ENCODE measurements at regions not wholly inside any gene's neighbourhood (a gene's known extent, or its start where the extent isn't known, plus 50 kb on each side); places are given as distances from the start of the nearest gene placed in this dataset.

DNA sequence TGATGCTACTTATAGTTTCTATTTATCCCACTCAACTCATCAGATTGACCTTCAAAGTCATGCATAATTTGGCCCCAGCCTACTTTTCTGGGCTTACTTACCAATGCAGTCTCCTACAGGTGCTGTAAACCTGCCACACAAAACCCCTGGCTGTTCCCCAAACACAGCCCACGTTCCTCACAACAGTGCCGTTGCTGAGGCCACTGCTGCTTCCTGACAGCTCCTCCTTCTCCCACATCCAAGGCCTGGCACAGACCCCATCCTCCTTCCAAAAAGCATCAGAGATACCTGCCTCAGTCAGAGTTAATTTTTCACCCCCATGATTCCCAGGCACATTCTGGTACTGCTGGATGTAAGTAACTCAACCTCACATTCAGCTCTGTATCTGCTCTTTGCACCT, 68.1 kb upstream of the SIMC1 start:
- no peak for ATAC-seq
- no peak for TF ChIP-seq SNAI2 (CRISPR knock-in tag; IDR thresholded peaks at IDR 0.05)

GRCh38 chr5:176171171-176171760, 67.0 kb upstream of the SIMC1 start:
- TF ChIP-seq ZNF565 (CRISPR knock-in tag; conservative IDR thresholded peaks at IDR 0.05; ENCODE audit: low read depth): no peak
- TF ChIP-seq, protein P1, sequence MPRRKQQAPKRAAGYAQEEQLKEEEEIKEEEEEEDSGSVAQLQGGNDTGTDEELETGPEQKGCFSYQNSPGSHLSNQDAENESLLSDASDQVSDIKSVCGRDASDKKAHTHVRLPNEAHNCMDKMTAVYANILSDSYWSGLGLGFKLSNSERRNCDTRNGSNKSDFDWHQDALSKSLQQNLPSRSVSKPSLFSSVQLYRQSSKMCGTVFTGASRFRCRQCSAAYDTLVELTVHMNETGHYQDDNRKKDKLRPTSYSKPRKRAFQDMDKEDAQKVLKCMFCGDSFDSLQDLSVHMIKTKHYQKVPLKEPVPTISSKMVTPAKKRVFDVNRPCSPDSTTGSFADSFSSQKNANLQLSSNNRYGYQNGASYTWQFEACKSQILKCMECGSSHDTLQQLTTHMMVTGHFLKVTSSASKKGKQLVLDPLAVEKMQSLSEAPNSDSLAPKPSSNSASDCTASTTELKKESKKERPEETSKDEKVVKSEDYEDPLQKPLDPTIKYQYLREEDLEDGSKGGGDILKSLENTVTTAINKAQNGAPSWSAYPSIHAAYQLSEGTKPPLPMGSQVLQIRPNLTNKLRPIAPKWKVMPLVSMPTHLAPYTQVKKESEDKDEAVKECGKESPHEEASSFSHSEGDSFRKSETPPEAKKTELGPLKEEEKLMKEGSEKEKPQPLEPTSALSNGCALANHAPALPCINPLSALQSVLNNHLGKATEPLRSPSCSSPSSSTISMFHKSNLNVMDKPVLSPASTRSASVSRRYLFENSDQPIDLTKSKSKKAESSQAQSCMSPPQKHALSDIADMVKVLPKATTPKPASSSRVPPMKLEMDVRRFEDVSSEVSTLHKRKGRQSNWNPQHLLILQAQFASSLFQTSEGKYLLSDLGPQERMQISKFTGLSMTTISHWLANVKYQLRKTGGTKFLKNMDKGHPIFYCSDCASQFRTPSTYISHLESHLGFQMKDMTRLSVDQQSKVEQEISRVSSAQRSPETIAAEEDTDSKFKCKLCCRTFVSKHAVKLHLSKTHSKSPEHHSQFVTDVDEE (CRISPR knock-in tag; IDR thresholded peaks at IDR 0.05): no peak
- TF ChIP-seq, protein P2, sequence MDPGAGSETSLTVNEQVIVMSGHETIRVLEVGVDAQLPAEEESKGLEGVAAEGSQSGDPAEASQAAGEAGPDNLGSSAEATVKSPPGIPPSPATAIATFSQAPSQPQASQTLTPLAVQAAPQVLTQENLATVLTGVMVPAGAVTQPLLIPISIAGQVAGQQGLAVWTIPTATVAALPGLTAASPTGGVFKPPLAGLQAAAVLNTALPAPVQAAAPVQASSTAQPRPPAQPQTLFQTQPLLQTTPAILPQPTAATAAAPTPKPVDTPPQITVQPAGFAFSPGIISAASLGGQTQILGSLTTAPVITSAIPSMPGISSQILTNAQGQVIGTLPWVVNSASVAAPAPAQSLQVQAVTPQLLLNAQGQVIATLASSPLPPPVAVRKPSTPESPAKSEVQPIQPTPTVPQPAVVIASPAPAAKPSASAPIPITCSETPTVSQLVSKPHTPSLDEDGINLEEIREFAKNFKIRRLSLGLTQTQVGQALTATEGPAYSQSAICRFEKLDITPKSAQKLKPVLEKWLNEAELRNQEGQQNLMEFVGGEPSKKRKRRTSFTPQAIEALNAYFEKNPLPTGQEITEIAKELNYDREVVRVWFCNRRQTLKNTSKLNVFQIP (CRISPR knock-in tag; IDR thresholded peaks at IDR 0.05; ENCODE audit: borderline replicate concordance, low read depth): no peak
- TF ChIP-seq ISL1 (CRISPR knock-in tag; IDR thresholded peaks at IDR 0.05): no peak
- no peak for TF ChIP-seq GLIS3 (CRISPR knock-in tag; IDR thresholded peaks at IDR 0.05)
- TF ChIP-seq TCF4 (CRISPR knock-in tag; IDR thresholded peaks at IDR 0.05; ENCODE audit: borderline replicate concordance): no peak
- no peak for TF ChIP-seq ZFP3 (CRISPR knock-in tag; IDR thresholded peaks at IDR 0.05)
- no peak for TF ChIP-seq ZNF70 (CRISPR knock-in tag; IDR thresholded peaks at IDR 0.05)
- ATAC-seq: no peak

DNA sequence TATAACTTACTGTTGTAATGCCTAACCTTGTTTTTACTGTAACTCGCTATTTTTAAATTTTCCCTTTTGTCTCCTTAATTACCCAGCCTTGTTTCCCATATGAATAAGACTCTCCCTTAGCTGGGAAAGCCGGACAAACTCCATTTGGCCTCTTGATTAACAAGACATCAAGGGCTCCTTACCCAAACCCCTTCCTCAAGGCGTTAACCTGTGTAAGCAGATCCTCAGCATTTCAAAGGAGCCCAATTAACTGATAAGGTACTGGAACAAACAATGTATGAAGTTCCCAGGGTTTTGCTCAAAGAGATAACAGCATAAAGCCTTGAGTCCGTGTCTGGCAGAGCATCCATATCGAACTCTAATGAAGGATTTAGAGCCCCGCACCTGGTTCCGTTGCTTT, 66.0 kb upstream of the SIMC1 start:
- no peak for TF ChIP-seq PPARA (CRISPR knock-in tag; IDR thresholded peaks at IDR 0.05; ENCODE audit: borderline replicate concordance)
- no peak for TF ChIP-seq CSDC2 (CRISPR knock-in tag; IDR thresholded peaks at IDR 0.05)
- no peak for TF ChIP-seq ISL1 (CRISPR knock-in tag; IDR thresholded peaks at IDR 0.05)
- TF ChIP-seq, protein P2 (CRISPR knock-in tag; IDR thresholded peaks at IDR 0.05; ENCODE audit: borderline replicate concordance, low read depth): no peak
- TF ChIP-seq SNAI2 (CRISPR knock-in tag; IDR thresholded peaks at IDR 0.05): no peak
- TF ChIP-seq, protein P3, sequence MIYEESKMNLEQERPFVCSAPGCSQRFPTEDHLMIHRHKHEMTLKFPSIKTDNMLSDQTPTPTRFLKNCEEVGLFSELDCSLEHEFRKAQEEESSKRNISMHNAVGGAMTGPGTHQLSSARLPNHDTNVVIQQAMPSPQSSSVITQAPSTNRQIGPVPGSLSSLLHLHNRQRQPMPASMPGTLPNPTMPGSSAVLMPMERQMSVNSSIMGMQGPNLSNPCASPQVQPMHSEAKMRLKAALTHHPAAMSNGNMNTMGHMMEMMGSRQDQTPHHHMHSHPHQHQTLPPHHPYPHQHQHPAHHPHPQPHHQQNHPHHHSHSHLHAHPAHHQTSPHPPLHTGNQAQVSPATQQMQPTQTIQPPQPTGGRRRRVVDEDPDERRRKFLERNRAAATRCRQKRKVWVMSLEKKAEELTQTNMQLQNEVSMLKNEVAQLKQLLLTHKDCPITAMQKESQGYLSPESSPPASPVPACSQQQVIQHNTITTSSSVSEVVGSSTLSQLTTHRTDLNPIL (CRISPR knock-in tag; IDR thresholded peaks at IDR 0.05; ENCODE audit: low read depth): no peak
- TF ChIP-seq ZFP3 (CRISPR knock-in tag; IDR thresholded peaks at IDR 0.05): no peak
- TF ChIP-seq ZNF70 (CRISPR knock-in tag; IDR thresholded peaks at IDR 0.05): no peak
- TF ChIP-seq ESRRG (CRISPR knock-in tag; IDR thresholded peaks at IDR 0.05): no peak
- no peak for ATAC-seq

DNA sequence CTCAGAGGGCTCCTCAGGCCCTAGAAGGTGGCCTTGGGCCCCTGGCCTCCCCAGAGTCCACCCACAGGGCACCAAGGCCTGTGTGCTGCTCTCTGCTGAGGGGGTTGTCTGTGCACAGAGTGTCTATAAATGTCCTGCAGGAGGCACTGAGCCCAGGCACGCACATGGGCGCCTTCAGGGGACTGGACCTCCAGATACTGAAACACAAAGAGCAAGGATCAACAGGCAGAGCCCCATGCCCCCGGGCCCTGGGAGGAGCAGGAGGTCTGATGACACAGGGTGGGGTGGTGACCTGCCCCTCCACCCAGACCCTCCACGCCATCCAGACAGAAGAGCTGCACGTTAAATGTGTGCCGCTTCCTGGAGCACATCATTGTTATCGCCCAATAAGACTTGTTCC, 64.6 kb upstream of the SIMC1 start:
- no peak for ATAC-seq
- no peak for TF ChIP-seq BACH2 (CRISPR knock-in tag; IDR thresholded peaks at IDR 0.05; ENCODE audit: borderline replicate concordance)
- no peak for TF ChIP-seq GLIS3 (CRISPR knock-in tag; IDR thresholded peaks at IDR 0.05)
- TF ChIP-seq SNAI2 (CRISPR knock-in tag; IDR thresholded peaks at IDR 0.05): no peak
- TF ChIP-seq ZNF70 (CRISPR knock-in tag; IDR thresholded peaks at IDR 0.05): no peak
- TF ChIP-seq OSR1 (CRISPR knock-in tag; IDR thresholded peaks at IDR 0.05): no peak
- TF ChIP-seq ARNTL (CRISPR knock-in tag; IDR thresholded peaks at IDR 0.05; ENCODE audit: borderline replicate concordance, low read depth): no peak
- TF ChIP-seq PPARA (CRISPR knock-in tag; IDR thresholded peaks at IDR 0.05; ENCODE audit: borderline replicate concordance): no peak
- no peak for TF ChIP-seq CSDC2 (CRISPR knock-in tag; IDR thresholded peaks at IDR 0.05)
- TF ChIP-seq ZNF8 (CRISPR knock-in tag; IDR thresholded peaks at IDR 0.05): no peak
- no peak for TF ChIP-seq ZFP30 (CRISPR knock-in tag; IDR thresholded peaks at IDR 0.05)
- TF ChIP-seq ZFP3 (CRISPR knock-in tag; IDR thresholded peaks at IDR 0.05): no peak
- TF ChIP-seq, protein P1 (CRISPR knock-in tag; IDR thresholded peaks at IDR 0.05): no peak
- no peak for TF ChIP-seq RARB (CRISPR knock-in tag; IDR thresholded peaks at IDR 0.05)
- TF ChIP-seq ISL1 (CRISPR knock-in tag; IDR thresholded peaks at IDR 0.05): no peak
- TF ChIP-seq CSRNP3 (CRISPR knock-in tag; IDR thresholded peaks at IDR 0.05): no peak
- TF ChIP-seq ESRRG (CRISPR knock-in tag; IDR thresholded peaks at IDR 0.05): no peak
- TF ChIP-seq, protein P3 (CRISPR knock-in tag; IDR thresholded peaks at IDR 0.05; ENCODE audit: low read depth): no peak
- TF ChIP-seq ZNF565 (CRISPR knock-in tag; conservative IDR thresholded peaks at IDR 0.05; ENCODE audit: low read depth): no peak
- TF ChIP-seq ZC3H10 (CRISPR knock-in tag; IDR thresholded peaks at IDR 0.05): no peak

All from SK-N-SH treated with all-trans-retinoic acid at 6 μM for 48 hours (cell line).